H1 (cell line): ENCODE measurements at regions not wholly inside any gene's neighbourhood (a gene's known extent, or its start where the extent isn't known, plus 50 kb on each side); places are given as distances from the start of the nearest gene placed in this dataset.

ENCODE experiments used
- ATF2 ChIP-seq: IDR thresholded peaks from 2 replicates; pipeline ENCODE4 v1.6.1; 2012; ENCODE audit warnings: low read length, inconsistent platforms
- CHD1 ChIP-seq: IDR thresholded peaks from 2 replicates; pipeline ENCODE4 v1.6.1; 2012; ENCODE audit warnings: low read depth, low read length, improper control_type of control experiment
- CREB1 ChIP-seq: IDR thresholded peaks from 2 replicates; pipeline ENCODE4 v1.6.1; 2012; ENCODE audit warnings: inconsistent platforms
- FOSL1 ChIP-seq: IDR thresholded peaks from 2 replicates; pipeline ENCODE4 v1.6.1; 2011; ENCODE audit warnings: mild to moderate bottlenecking, low read depth, low read length, moderate library complexity; ENCODE audit not compliant: insufficient read depth
- HDAC2 ChIP-seq, 2 experiments: fragments of 300-600 bp in 1 of 2; sonication (generic) in 1 of 2; IDR thresholded peaks; 2 replicates each; pipeline ENCODE4 v1.6.1; 2011 to 2012; ENCODE audit warnings: low read depth in 2 of 2, low read length in 2 of 2, mild to moderate bottlenecking in 2 of 2, moderate library complexity in 2 of 2, borderline replicate concordance in 1 of 2, inconsistent platforms in 1 of 2
- PHF8 ChIP-seq: fragments of 200-600 bp; sonication (generic); conservative IDR thresholded peaks from 2 replicates; pipeline ENCODE4 v1.7.1; 2012; ENCODE audit warnings: low read depth, mild to moderate bottlenecking, inconsistent platforms, low read length, moderate library complexity
- RAD21 ChIP-seq, 2 experiments: IDR thresholded peaks in 1 of 2; conservative IDR thresholded peaks in 1 of 2; 2 replicates each; pipeline ENCODE4 v1.6.1; 2011; ENCODE audit warnings: low read depth in 2 of 2, low read length in 2 of 2, improper control_type of control experiment in 1 of 2, inconsistent platforms in 1 of 2, mild to moderate bottlenecking in 1 of 2, moderate library complexity in 1 of 2

DNA sequence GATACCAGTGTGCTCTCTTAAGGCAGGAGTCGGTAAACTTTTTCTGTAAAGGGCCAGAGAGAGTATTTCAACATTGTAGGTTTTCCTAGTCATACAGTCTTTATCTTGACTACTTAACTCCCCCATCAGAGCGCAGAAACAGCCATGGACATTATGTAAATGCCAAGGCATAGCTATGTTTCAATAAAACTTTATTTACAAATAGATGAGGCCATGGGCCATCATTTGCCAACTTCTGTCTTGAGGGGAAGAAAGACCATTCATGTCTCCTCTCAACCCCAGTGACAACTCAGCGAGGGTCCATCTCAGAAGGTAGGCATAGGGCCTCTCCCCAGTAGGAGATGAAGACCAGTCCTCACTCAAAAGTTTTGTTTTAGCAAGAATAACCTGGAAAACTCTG, 301.3 kb downstream of the FBXW7 start (continued):
- no peak for TF ChIP-seq ATF2
- no peak for TF ChIP-seq HDAC2 (IDR thresholded peaks at IDR 0.05; ENCODE audit: borderline replicate concordance in 1 of 2, low read depth in 2 of 2, low read length in 2 of 2)
- TF ChIP-seq FOSL1 = no peak
- TF ChIP-seq RAD21 (IDR thresholded peaks at IDR 0.05 in 1 of 2, conservative IDR thresholded peaks at IDR 0.05 in 1 of 2; ENCODE audit: low read depth in 2 of 2, low read length in 2 of 2) = no peak
- no peak for TF ChIP-seq CHD1
- no peak for TF ChIP-seq CREB1
- TF ChIP-seq PHF8 = no peak
